ENCODE measurements at regions not wholly inside any gene's neighbourhood (a gene's known extent, or its start where the extent isn't known, plus 50 kb on each side); places are given as distances from the start of the nearest gene placed in this dataset.

GRCh38 chr6:122005661-122006060 lies 393.8 kb upstream of the HSF2 start:
- H3K4me3 ChIP-seq (ENCODE audit: low read depth, low read length) = no peak overlapping the region
- TF ChIP-seq CTCF (IDR thresholded peaks at IDR 0.05; ENCODE audit: low read depth, low read length) = no peak

DNA sequence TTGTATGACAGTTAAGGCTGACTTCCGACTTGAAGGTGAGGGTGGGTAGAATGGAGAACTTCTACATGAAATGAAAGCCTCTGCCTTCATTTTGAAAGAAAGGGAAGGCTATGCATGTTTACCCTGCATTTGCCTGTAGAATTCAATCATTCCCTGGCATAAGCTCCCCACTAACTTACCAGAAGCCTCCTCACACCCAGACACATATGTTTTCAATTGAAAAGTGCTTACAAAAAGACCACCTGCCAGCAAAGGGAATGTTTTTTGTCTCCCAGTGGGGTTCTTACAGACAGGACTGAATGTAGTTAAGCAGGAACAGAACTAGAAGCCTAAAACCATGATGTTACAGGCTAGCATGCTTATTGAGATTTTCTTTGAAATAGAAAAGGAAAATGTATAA lies 392.1 kb upstream of the HSF2 start:
- TF ChIP-seq CTCF (IDR thresholded peaks at IDR 0.05; ENCODE audit: low read depth, low read length) = no peak
- Histone ChIP-seq H3K4me3 (ENCODE audit: low read depth, low read length) (no peak overlapping the region), H3K27ac (no peak overlapping the region), H3K36me3 (no peaks in the 10 kb centered on the region), H3K27me3 (ENCODE audit: insufficient read depth, low read depth, severe bottlenecking) (no peaks in the 10 kb centered on the region), H3K9me3 (ENCODE audit: severe bottlenecking) (no peaks in the 10 kb centered on the region)
- no peak for DNase-seq

More at GRCh38 chr6:122005661-122006060, 393.8 kb upstream of the HSF2 start:
- Histone ChIP-seq H3K9me3 (ENCODE audit: severe bottlenecking) (no peaks in the 10 kb centered on the region), H3K27ac (no peak overlapping the region), H3K36me3 (no peaks in the 10 kb centered on the region), H3K27me3 (ENCODE audit: insufficient read depth, low read depth, severe bottlenecking) (no peaks in the 10 kb centered on the region)
- no peak for DNase-seq

DNA sequence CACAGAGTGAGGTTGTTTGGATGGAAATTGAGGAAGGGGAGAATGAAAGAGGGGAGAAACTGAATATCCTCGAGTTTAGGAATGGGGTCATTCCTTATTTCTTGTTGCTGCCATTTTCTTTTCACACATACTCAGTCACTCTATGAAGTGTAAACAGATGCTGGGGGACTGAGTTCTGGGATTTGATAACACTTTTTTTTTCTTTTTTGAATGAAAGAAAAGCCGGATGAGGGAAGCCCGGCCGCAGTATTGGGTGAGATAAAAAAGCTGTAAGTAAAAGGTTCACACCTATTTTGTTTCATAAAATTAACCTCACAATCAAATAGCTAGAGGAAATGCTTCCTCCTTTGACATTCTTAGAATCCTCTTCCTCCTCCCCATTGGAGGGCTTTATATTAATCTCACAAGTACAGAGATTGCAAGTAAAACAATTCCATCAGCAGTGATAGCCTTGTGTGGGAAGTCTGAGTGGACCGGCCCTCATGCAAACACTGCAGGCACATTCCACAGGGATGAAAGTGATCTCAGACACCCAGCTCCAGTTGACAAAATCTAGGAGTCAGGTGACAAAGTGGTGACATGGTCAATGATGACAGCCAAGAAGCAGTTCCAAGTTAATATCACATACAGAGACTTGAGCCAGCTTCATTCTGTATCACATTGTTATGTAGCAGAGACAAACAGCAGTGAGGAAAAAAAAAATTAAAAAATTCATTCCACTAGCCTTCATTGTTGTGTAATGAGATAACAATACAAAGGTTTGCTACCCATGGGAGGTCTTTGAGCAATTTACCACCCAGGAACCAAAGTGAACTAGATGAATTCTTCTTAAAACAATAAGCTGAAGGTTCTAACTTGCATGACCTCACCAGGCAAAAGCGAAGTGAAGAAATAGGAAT lies 391.1 kb upstream of the HSF2 start:
- no peak overlapping the region for H3K4me3 ChIP-seq (ENCODE audit: low read depth, low read length)
- no peak overlapping the region for H3K27ac ChIP-seq
- H3K27me3 ChIP-seq (ENCODE audit: insufficient read depth, low read depth, severe bottlenecking) = no peaks in the 10 kb centered on the region
- H3K9me3 ChIP-seq (ENCODE audit: severe bottlenecking) = no peaks in the 10 kb centered on the region
- TF ChIP-seq CTCF (IDR thresholded peaks at IDR 0.05; ENCODE audit: low read depth, low read length) = no peak
- H3K36me3 ChIP-seq = no peaks in the 10 kb centered on the region
- DNase-seq = no peak

- H3K27me3 ChIP-seq (ENCODE audit: insufficient read depth, low read depth, severe bottlenecking) = no peaks in the 10 kb centered on the region
- no peak overlapping the region for H3K27ac ChIP-seq
- no peak overlapping the region for H3K4me3 ChIP-seq (ENCODE audit: low read depth, low read length)
- no peak for DNase-seq
- H3K36me3 ChIP-seq = no peaks in the 10 kb centered on the region
- no peak for TF ChIP-seq CTCF (IDR thresholded peaks at IDR 0.05; ENCODE audit: low read depth, low read length)
- no peaks in the 10 kb centered on the region for H3K9me3 ChIP-seq (ENCODE audit: severe bottlenecking)
Observed at GRCh38 chr6:122009000-122009350, 390.5 kb upstream of the HSF2 start.

DNA sequence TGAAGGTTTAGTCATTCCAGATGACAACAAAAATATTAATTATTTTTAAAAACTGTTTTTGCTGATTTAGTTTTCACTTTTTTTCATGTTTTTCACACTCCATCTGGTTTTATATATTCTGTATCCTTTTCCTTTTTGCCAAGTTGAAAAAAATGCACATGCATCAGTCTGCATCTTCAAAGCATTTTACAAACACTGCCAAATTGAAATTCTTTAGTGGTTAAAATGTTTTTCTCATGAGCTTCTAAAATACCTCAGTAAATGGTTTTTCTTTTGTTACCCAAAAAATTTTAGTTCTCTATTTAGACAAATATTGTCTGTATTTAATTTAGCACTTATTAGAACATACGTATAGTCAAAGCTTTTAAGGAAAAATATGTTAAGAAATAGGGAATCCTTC lies 386.9 kb upstream of the HSF2 start:
- no peaks in the 10 kb centered on the region for H3K36me3 ChIP-seq
- no peak overlapping the region for H3K27ac ChIP-seq
- no peaks in the 10 kb centered on the region for H3K9me3 ChIP-seq (ENCODE audit: severe bottlenecking)
- no peaks in the 10 kb centered on the region for H3K27me3 ChIP-seq (ENCODE audit: insufficient read depth, low read depth, severe bottlenecking)
- DNase-seq = no peak
- TF ChIP-seq CTCF (IDR thresholded peaks at IDR 0.05; ENCODE audit: low read depth, low read length) = no peak
- H3K4me3 ChIP-seq (ENCODE audit: low read depth, low read length) = no peak overlapping the region

DNA sequence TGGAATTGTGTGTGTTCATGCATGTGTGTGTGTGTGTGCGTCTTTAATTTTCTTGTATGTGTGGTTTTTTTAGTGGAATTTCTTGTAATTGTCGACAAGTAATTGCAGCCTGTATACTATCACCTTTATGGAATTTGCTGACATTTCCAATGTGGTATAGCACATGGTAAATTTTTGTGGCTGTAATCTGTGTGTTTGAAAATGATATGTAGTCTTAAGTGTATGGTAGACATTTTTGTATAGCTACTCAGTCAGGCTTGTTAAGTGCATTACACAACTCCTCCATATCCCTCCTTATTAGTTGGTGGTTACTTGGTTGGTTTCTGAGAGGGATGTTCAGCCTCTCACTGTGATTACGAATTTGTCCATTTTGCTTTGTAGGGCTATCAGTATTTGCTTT lies 384.5 kb upstream of the HSF2 start:
- no peaks in the 10 kb centered on the region for H3K9me3 ChIP-seq (ENCODE audit: severe bottlenecking)
- no peaks in the 10 kb centered on the region for H3K27me3 ChIP-seq (ENCODE audit: insufficient read depth, low read depth, severe bottlenecking)
- H3K36me3 ChIP-seq = no peaks in the 10 kb centered on the region
- no peak for DNase-seq
- TF ChIP-seq CTCF (IDR thresholded peaks at IDR 0.05; ENCODE audit: low read depth, low read length) = no peak
- no peak overlapping the region for H3K4me3 ChIP-seq (ENCODE audit: low read depth, low read length)
- no peak overlapping the region for H3K27ac ChIP-seq

Data from WERI-Rb-1 (cell line).